HL-60 (cell line): ENCODE measurements at regions not wholly inside any gene's neighbourhood (a gene's known extent, or its start where the extent isn't known, plus 50 kb on each side); places are given as distances from the start of the nearest gene placed in this dataset.

Source experiments
- GABPA ChIP-seq: IDR thresholded peaks from 2 replicates; pipeline ENCODE4 v1.6.1; 2012; ENCODE audit warnings: low read depth
- POLR2AphosphoS5 ChIP-seq: IDR thresholded peaks from 2 replicates; pipeline ENCODE4 v1.6.1; 2012; ENCODE audit warnings: low read depth
- SPI1 ChIP-seq: IDR thresholded peaks from 2 replicates; pipeline ENCODE4 v1.6.1; 2012; ENCODE audit warnings: low read depth, mild to moderate bottlenecking, borderline replicate concordance
- TF ChIP-seq, protein P1 (sequence below): IDR thresholded peaks from one replicate; pipeline ENCODE4 v1.5.1; 2011; ENCODE audit warnings: low read length, control low read depth, inconsistent platforms; ENCODE audit not compliant: insufficient read depth
- TF ChIP-seq, protein P2 (sequence below): IDR thresholded peaks from 2 replicates; pipeline ENCODE4 v1.6.1; 2012; ENCODE audit warnings: low read depth; ENCODE audit not compliant: insufficient replicate concordance

DNA sequence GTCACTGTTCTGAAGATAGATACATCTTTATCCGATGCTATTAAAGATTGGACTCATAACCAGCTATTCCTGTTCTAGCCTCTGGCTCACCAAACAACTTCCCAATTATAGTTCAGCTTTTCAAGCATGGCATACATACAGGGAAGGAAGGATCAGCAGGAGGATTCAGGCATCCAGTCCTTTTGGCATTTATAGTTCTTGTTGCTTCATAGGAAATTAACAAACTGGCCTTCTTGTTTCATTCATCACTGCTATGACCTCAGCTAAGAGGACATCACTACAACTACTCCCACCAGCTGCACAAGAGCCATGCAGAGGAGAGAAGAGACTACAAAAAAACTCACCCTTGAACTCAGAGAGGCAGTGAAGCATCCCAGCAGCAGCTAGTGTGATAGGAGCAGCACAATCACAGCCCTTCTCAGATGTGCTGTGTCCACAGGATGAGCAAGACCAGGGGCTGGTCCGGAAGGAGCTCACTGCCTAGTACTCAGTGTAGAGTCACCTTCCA lies 100.5 kb downstream of the SPTSSA start:
- TF ChIP-seq, protein P1, sequence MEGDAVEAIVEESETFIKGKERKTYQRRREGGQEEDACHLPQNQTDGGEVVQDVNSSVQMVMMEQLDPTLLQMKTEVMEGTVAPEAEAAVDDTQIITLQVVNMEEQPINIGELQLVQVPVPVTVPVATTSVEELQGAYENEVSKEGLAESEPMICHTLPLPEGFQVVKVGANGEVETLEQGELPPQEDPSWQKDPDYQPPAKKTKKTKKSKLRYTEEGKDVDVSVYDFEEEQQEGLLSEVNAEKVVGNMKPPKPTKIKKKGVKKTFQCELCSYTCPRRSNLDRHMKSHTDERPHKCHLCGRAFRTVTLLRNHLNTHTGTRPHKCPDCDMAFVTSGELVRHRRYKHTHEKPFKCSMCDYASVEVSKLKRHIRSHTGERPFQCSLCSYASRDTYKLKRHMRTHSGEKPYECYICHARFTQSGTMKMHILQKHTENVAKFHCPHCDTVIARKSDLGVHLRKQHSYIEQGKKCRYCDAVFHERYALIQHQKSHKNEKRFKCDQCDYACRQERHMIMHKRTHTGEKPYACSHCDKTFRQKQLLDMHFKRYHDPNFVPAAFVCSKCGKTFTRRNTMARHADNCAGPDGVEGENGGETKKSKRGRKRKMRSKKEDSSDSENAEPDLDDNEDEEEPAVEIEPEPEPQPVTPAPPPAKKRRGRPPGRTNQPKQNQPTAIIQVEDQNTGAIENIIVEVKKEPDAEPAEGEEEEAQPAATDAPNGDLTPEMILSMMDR, result no peak
- TF ChIP-seq GABPA (no peak), POLR2AphosphoS5 (no peak), SPI1 (no peak)
- TF ChIP-seq, protein P2, sequence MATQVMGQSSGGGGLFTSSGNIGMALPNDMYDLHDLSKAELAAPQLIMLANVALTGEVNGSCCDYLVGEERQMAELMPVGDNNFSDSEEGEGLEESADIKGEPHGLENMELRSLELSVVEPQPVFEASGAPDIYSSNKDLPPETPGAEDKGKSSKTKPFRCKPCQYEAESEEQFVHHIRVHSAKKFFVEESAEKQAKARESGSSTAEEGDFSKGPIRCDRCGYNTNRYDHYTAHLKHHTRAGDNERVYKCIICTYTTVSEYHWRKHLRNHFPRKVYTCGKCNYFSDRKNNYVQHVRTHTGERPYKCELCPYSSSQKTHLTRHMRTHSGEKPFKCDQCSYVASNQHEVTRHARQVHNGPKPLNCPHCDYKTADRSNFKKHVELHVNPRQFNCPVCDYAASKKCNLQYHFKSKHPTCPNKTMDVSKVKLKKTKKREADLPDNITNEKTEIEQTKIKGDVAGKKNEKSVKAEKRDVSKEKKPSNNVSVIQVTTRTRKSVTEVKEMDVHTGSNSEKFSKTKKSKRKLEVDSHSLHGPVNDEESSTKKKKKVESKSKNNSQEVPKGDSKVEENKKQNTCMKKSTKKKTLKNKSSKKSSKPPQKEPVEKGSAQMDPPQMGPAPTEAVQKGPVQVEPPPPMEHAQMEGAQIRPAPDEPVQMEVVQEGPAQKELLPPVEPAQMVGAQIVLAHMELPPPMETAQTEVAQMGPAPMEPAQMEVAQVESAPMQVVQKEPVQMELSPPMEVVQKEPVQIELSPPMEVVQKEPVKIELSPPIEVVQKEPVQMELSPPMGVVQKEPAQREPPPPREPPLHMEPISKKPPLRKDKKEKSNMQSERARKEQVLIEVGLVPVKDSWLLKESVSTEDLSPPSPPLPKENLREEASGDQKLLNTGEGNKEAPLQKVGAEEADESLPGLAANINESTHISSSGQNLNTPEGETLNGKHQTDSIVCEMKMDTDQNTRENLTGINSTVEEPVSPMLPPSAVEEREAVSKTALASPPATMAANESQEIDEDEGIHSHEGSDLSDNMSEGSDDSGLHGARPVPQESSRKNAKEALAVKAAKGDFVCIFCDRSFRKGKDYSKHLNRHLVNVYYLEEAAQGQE, result no peak
